Ascending aorta (tissue), 2 donors: ENCODE measurements at regions not wholly inside any gene's neighbourhood (a gene's known extent, or its start where the extent isn't known, plus 50 kb on each side); places are given as distances from the start of the nearest gene placed in this dataset.
A peak's percentile ranks its signal among the peaks of the same experiment; 100 is the strongest.

Source experiments
- DNase-seq, 2 donors: peaks; one replicate each; pipeline ENCODE4 v3.0.0-alpha.2; 2019; ENCODE audit warnings: low spot score in 2 of 2
- H3K27ac ChIP-seq, 2 donors: fragments of 200-600 bp; sonication (generic); one replicate each; pipeline ENCODE4 v1.5.1; 2016 to 2017; ENCODE audit warnings: mild to moderate bottlenecking in 1 of 2
- H3K27me3 ChIP-seq: fragments of 200-600 bp; sonication (generic); one replicate; pipeline ENCODE4 v1.5.1; 2017
- H3K36me3 ChIP-seq, 2 donors: fragments of 200-600 bp; sonication (generic); one replicate each; pipeline ENCODE4 v1.5.1; 2016
- H3K4me1 ChIP-seq, 2 donors: fragments of 200-600 bp; sonication (generic); one replicate each; pipeline ENCODE4 v1.5.1; 2016 to 2017; ENCODE audit warnings: mild to moderate bottlenecking in 1 of 2
- H3K4me3 ChIP-seq, 2 donors: fragments of 200-600 bp; sonication (generic); one replicate each; pipeline ENCODE4 v1.5.1; 2016 to 2017; ENCODE audit warnings: mild to moderate bottlenecking in 1 of 2
- H3K9me3 ChIP-seq, 2 donors: fragments of 200-600 bp; sonication (generic); one replicate each; pipeline ENCODE4 v1.5.1; 2016
- CTCF ChIP-seq, 3 experiments: fragments of 200-600 bp in 2 of 3; fragments of 450-650 bp in 1 of 3; sonication (generic) in 2 of 3; IDR thresholded peaks; one replicate each; pipeline ENCODE4 v1.5.1; 2016 to 2019; ENCODE audit warnings: antibody characterized with exemption in 3 of 3, mild to moderate bottlenecking in 1 of 3, moderate library complexity in 1 of 3
- intact Hi-C: fragments of 100-400 bp; cut with DNase I; formaldehyde crosslinking; loops from one replicate; pipeline ENCODE4 v1.15.1; 2023

GRCh38 chr6:27136077-27136644 is 111.3 kb upstream of the PRSS16 start:
- Histone ChIP-seq H3K36me3 (no peaks in the 10 kb centered on the region), H3K27me3 (no peaks in the 10 kb centered on the region), H3K9me3 (no peaks in the 10 kb centered on the region), H3K4me3 (no peak overlapping the region), H3K27ac (no peak overlapping the region), H3K4me1 (peaks cover 4 to 10% of the 10 kb centered on the region in 2 donors)
- DNase-seq = no peak
- intact Hi-C loops = loop anchor here (10.0 kb wide), 2 partner anchors 1199 to 1849 kb away; partner anchors contain the start of gene ZSCAN31
- no peak for TF ChIP-seq CTCF (IDR thresholded peaks at IDR 0.05)

DNA sequence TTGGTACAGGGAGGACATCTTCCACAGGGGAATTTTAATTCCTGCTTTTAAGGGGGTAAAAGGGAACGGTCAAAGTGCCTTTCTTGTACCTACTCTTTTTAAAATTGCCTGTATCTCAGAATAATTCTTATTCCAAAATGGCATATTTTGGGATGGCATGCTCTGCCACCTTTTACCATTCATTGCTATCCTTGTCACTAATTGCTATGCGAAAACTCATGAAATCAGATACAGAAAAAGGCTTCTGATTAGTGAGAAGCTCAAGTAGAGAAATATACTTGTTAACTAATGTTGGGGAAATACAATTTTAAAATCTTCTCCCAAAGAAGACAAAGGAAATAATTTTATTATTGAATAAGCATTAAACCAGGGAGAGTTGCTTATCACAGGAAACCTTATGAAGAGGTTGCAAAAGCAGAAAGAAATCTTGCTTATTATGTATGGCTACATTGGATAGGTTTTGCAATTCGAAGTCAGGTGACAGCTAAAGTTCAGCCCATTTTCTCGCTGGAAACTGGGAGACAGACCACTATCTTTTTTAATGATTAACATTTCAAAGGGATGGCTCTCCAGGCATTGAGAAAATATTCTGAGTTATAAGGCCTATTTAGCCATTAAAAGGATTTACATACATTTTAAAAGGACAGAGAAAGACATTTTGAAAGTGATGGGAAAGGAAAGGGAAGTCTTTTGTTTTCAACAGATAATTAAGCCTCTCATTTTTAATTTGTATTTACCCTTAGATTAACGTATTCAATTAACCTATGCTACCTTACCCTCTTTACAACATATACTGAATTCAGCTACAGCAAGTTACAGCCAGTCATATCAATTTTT is 110.3 kb upstream of the PRSS16 start:
- intact Hi-C loops = loop anchor here (10.0 kb wide), 2 partner anchors 1198 to 1848 kb away; partner anchors contain the start of gene ZSCAN31
- H3K4me1 ChIP-seq = peaks cover 2 to 9% of the 10 kb centered on the region in 2 donors
- H3K27me3 ChIP-seq = no peaks in the 10 kb centered on the region
- DNase-seq = no peak
- H3K36me3 ChIP-seq = no peaks in the 10 kb centered on the region
- no peaks in the 10 kb centered on the region for H3K9me3 ChIP-seq
- no peak overlapping the region for H3K27ac ChIP-seq
- no peak overlapping the region for H3K4me3 ChIP-seq
- TF ChIP-seq CTCF (IDR thresholded peaks at IDR 0.05) = no peak

- Histone ChIP-seq H3K4me3 (no peak overlapping the region), H3K36me3 (no peaks in the 10 kb centered on the region), H3K9me3 (no peaks in the 10 kb centered on the region), H3K27me3 (no peaks in the 10 kb centered on the region), H3K27ac (peak overlapping the region in 1 of 2 donors; percentile 90), H3K4me1 (peaks cover 0 to 5% of the 10 kb centered on the region in 2 donors)
- no peak for DNase-seq
- TF ChIP-seq CTCF (IDR thresholded peaks at IDR 0.05) = no peak
- intact Hi-C loops = loop anchor here (10.0 kb wide), 2 partner anchors 1196 to 1846 kb away; partner anchors contain the start of gene ZSCAN31
Measured at GRCh38 chr6:27138406-27138805, 109.1 kb upstream of the PRSS16 start.

DNA sequence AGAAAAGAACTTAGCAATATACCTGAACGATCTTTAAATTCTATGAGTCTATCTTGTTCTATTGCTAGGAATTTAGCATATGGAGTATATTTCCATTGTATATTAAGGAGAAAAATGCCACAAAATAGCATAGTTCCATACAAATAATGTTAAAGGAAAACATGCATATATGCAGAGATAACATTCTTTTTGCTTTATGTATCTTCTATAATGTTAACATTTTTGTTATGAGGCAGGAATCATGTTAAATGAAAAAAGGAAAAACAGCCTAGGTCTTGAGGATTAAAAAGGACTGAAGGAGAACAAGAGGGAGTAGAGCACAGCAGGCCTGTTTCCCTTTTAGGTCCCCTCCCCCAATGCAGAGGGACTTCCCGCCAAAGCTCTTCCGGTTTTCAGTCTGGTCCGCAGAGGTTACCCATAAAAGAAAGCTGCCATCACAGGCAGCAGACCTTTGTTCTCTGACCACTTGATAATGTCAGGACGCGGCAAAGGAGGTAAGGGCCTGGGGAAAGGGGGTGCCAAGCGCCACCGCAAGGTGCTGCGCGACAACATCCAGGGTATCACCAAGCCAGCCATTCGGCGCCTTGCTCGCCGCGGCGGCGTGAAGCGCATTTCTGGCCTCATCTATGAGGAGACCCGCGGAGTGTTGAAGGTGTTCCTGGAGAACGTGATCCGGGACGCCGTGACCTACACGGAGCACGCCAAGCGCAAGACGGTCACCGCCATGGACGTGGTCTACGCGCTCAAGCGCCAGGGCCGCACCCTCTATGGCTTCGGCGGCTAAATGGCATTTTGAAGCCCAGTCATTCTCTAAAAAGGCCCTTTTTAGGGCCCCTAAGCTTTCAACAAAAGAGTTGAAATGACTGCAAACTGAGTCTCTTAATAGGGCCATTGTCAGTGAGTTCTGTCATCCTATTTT is 108.4 kb upstream of the PRSS16 start:
- no peaks in the 10 kb centered on the region for H3K9me3 ChIP-seq
- H3K4me3 ChIP-seq = peak overlapping the region; percentile 61 to 86
- no peak for DNase-seq
- intact Hi-C loops = loop anchor here (10.0 kb wide), 2 partner anchors 1196 to 1846 kb away; partner anchors contain the start of gene ZSCAN31
- H3K27me3 ChIP-seq = no peaks in the 10 kb centered on the region
- H3K27ac ChIP-seq = peak overlapping the region; percentile 88 to 90
- peaks cover 0 to 1% of the 10 kb centered on the region in 2 donors for H3K4me1 ChIP-seq
- TF ChIP-seq CTCF (IDR thresholded peaks at IDR 0.05) = no peak
- no peaks in the 10 kb centered on the region for H3K36me3 ChIP-seq
